IMR-90 (cell line): ENCODE measurements at regions not wholly inside any gene's neighbourhood (a gene's known extent, or its start where the extent isn't known, plus 50 kb on each side); places are given as distances from the start of the nearest gene placed in this dataset.

Source experiments
- ATAC-seq: fragments of 200-7000 bp; cut with Tn5 transposase; 2 replicates; pipeline ENCODE4 v1.9.1; 2020; ENCODE audit warnings: low read depth, mild to moderate bottlenecking, moderate library complexity
- BruUV-seq: library from RNA; stranded (reverse); fragments of 400-500 nt; replicated peaks from 2 replicates; lab custom pipeline; 2021; lab: Mats Ljungman, UMichigan
- CTCF ChIA-PET: fragments of 300-600 bp; formaldehyde crosslinking; extraction: SDS; loops from one replicate; lab custom pipeline; 2021; ENCODE audit warnings: antibody characterized with exemption; lab: Yijun Ruan, JAX
- POLR2A ChIA-PET: fragments of 300-600 bp; sonication (Branson Sonifier 250); formaldehyde crosslinking; loops from one replicate; lab custom pipeline; 2022; ENCODE audit warnings: antibody characterized with exemption; ENCODE audit not compliant: unreplicated experiment; lab: Charles Lee
- DNase-seq: peaks from one replicate; pipeline ENCODE4 v3.0.0; 2013
- H2AFZ ChIP-seq: replicated peaks from 2 replicates; pipeline ENCODE3; 2013; ENCODE audit warnings: low read length, mild to moderate bottlenecking; ENCODE audit not compliant: poor library complexity
- H2AK5ac ChIP-seq: 2 replicates; pipeline ENCODE4 v1.6.1; 2013; ENCODE audit warnings: low read depth, low read length, inconsistent platforms
- H2AK9ac ChIP-seq: replicated peaks from 2 replicates; pipeline ENCODE3; 2013; ENCODE audit warnings: mild to moderate bottlenecking, low read depth, low read length, moderate library complexity; ENCODE audit not compliant: poor library complexity
- H2BK120ac ChIP-seq: 2 replicates; pipeline ENCODE4 v1.6.1; 2013; ENCODE audit warnings: low read depth, low read length, inconsistent platforms
- H2BK15ac ChIP-seq: 3 replicates; pipeline ENCODE4 v1.6.1; 2013; ENCODE audit warnings: low read depth, low read length, inconsistent platforms
- H2BK20ac ChIP-seq: 2 replicates; pipeline ENCODE4 v1.6.1; 2013; ENCODE audit warnings: low read depth, mild to moderate bottlenecking, inconsistent platforms, low read length, moderate library complexity
- H2BK5ac ChIP-seq: 2 replicates; pipeline ENCODE4 v1.6.1; 2013; ENCODE audit warnings: mild to moderate bottlenecking, low read depth, low read length, inconsistent platforms; ENCODE audit not compliant: poor library complexity, severe bottlenecking
- H3K14ac ChIP-seq: replicated peaks from 2 replicates; pipeline ENCODE4 v1.6.1; 2013; ENCODE audit warnings: low read depth, low read length, inconsistent platforms
- H3K18ac ChIP-seq: 2 replicates; pipeline ENCODE4 v1.6.1; 2013; ENCODE audit warnings: low read depth, low read length, control low read depth
- H3K23ac ChIP-seq: 2 replicates; pipeline ENCODE4 v1.6.1; 2013; ENCODE audit warnings: low read depth, low read length, inconsistent platforms
- H3K27ac ChIP-seq: 2 replicates; pipeline ENCODE4 v1.5.1; 2013; ENCODE audit warnings: mild to moderate bottlenecking, control low read depth, low read length; ENCODE audit not compliant: insufficient read depth
- H3K27me3 ChIP-seq: 2 replicates; pipeline ENCODE4 v1.6.1; 2013; ENCODE audit warnings: low read length; ENCODE audit not compliant: control insufficient read depth, insufficient read depth
- H3K36me3 ChIP-seq: 2 replicates; pipeline ENCODE4 v1.6.1; 2013; ENCODE audit warnings: low read length, mixed read lengths; ENCODE audit not compliant: control insufficient read depth, insufficient read depth
- H3K4ac ChIP-seq: 2 replicates; pipeline ENCODE4 v1.6.1; 2013; ENCODE audit warnings: low read depth, low read length, inconsistent platforms
- H3K4me1 ChIP-seq: 2 replicates; pipeline ENCODE4 v1.6.1; 2013; ENCODE audit warnings: low read length, mixed read lengths; ENCODE audit not compliant: control insufficient read depth, insufficient read depth
- H3K4me2 ChIP-seq: 2 replicates; pipeline ENCODE4 v1.6.1; 2013; ENCODE audit warnings: low read depth, mild to moderate bottlenecking, control low read depth, low read length, moderate library complexity
- H3K4me3 ChIP-seq: 2 replicates; pipeline ENCODE4 v1.5.1; 2013; ENCODE audit warnings: low read depth, mild to moderate bottlenecking, control low read depth, low read length, moderate library complexity; ENCODE audit not compliant: insufficient read depth
- H3K56ac ChIP-seq: 2 replicates; pipeline ENCODE4 v1.6.1; 2013; ENCODE audit warnings: low read length, inconsistent platforms; ENCODE audit not compliant: insufficient read depth; ENCODE audit errors: extremely low read depth
- H3K79me1 ChIP-seq, 2 experiments: 2 replicates each; pipeline ENCODE4 v1.6.1; 2013; ENCODE audit warnings: low read length in 2 of 2, inconsistent platforms in 1 of 2, low read depth in 1 of 2
- H3K9ac ChIP-seq: 2 replicates; pipeline ENCODE4 v1.6.1; 2013; ENCODE audit warnings: low read depth, low read length, control low read depth
- H3K9me1 ChIP-seq: 2 replicates; pipeline ENCODE4 v1.6.1; 2013; ENCODE audit warnings: low read length, inconsistent platforms; ENCODE audit not compliant: insufficient read depth
- H3K9me3 ChIP-seq: 2 replicates; pipeline ENCODE4 v1.6.1; 2013; ENCODE audit warnings: low read length; ENCODE audit not compliant: control insufficient read depth, insufficient read depth
- H4K20me1 ChIP-seq: 2 replicates; pipeline ENCODE4 v1.6.1; 2013; ENCODE audit warnings: low read length, inconsistent platforms; ENCODE audit not compliant: insufficient read depth
- H4K5ac ChIP-seq: 2 replicates; pipeline ENCODE4 v1.6.1; 2013; ENCODE audit warnings: mild to moderate bottlenecking, low read depth, low read length, control low read depth
- H4K8ac ChIP-seq, 2 experiments: 2 replicates each; pipeline ENCODE4 v1.6.1; 2013; ENCODE audit warnings: low read depth in 2 of 2, low read length in 2 of 2, control low read depth in 1 of 2, inconsistent platforms in 1 of 2
- H4K91ac ChIP-seq: 2 replicates; pipeline ENCODE4 v1.6.1; 2013; ENCODE audit warnings: low read depth, low read length, inconsistent platforms; ENCODE audit not compliant: insufficient read depth
- BHLHE40 ChIP-seq: fragments of 150-350 bp; IDR thresholded peaks from 2 replicates; pipeline ENCODE4 v1.6.1; 2016; ENCODE audit warnings: mild to moderate bottlenecking, low read depth, low read length
- CEBPB ChIP-seq: IDR thresholded peaks from 2 replicates; pipeline ENCODE4 v1.6.1; 2012; ENCODE audit warnings: low read depth, low read length, improper control_type of control experiment
- CHD1 ChIP-seq: IDR thresholded peaks from 2 replicates; pipeline ENCODE4 v1.6.1; 2012; ENCODE audit warnings: low read depth, low read length, improper control_type of control experiment
- FOS ChIP-seq: fragments of 150-350 bp; IDR thresholded peaks from 2 replicates; pipeline ENCODE4 v1.6.1; 2016; ENCODE audit warnings: low read depth, low read length
- MAFK ChIP-seq: IDR thresholded peaks from 2 replicates; pipeline ENCODE4 v1.6.1; 2012; ENCODE audit warnings: low read depth, low read length, improper control_type of control experiment
- MAZ ChIP-seq: IDR thresholded peaks from 2 replicates; pipeline ENCODE4 v1.6.1; 2012; ENCODE audit warnings: low read depth, mild to moderate bottlenecking, low read length, improper control_type of control experiment, moderate library complexity, borderline replicate concordance
- MXI1 ChIP-seq: IDR thresholded peaks from 2 replicates; pipeline ENCODE4 v1.6.1; 2012; ENCODE audit warnings: low read depth, mild to moderate bottlenecking, low read length, moderate library complexity, borderline replicate concordance
- NFE2L2 ChIP-seq: fragments of 150-350 bp; IDR thresholded peaks from 2 replicates; pipeline ENCODE4 v1.6.1; 2016; ENCODE audit warnings: low read depth, mild to moderate bottlenecking, low read length
- POLR2A ChIP-seq: IDR thresholded peaks from 2 replicates; pipeline ENCODE4 v1.6.1; 2012; ENCODE audit warnings: mild to moderate bottlenecking, low read depth, low read length
- RAD21 ChIP-seq: IDR thresholded peaks from 2 replicates; pipeline ENCODE4 v1.6.1; 2012; ENCODE audit warnings: low read length, improper control_type of control experiment
- RCOR1 ChIP-seq: IDR thresholded peaks from 2 replicates; pipeline ENCODE4 v1.6.1; 2012; ENCODE audit warnings: mild to moderate bottlenecking, low read length, improper control_type of control experiment; ENCODE audit not compliant: insufficient replicate concordance
- RFX5 ChIP-seq: IDR thresholded peaks from 2 replicates; pipeline ENCODE4 v1.8.0; 2012; ENCODE audit warnings: low read depth, mild to moderate bottlenecking, low read length, moderate library complexity
- SMC3 ChIP-seq: fragments of 150-350 bp; IDR thresholded peaks from 2 replicates; pipeline ENCODE4 v1.6.1; 2016; ENCODE audit warnings: low read depth, mild to moderate bottlenecking, antibody characterized with exemption, low read length, moderate library complexity
- USF2 ChIP-seq: fragments of 150-350 bp; IDR thresholded peaks from 2 replicates; pipeline ENCODE4 v1.6.1; 2017; ENCODE audit warnings: mild to moderate bottlenecking, antibody characterized with exemption, low read length, low read depth
- WGBS, 2 experiments: methylation state at CpG; one replicate each; pipeline versions ENCODE4 v1.1.5 to v1.1.7; 2013; ENCODE audit warnings: missing lambda C conversion rate in 2 of 2; ENCODE audit not compliant: insufficient read length in 1 of 2; ENCODE audit errors: extremely low coverage in 2 of 2; 5-methylcytosine and 5-hydroxymethylcytosine counted together
- dilution Hi-C: fragments of 300-500 bp; cut with HindIII; formaldehyde crosslinking; loops from one replicate; pipeline ENCODE4 v1.14.3; 2018; ENCODE audit warnings: low sequenced_read_pairs; ENCODE audit not compliant: unreplicated experiment
- in situ Hi-C: fragments of 300-500 bp; cut with MboI; formaldehyde crosslinking; loops from 3 replicates; pipeline ENCODE4 v1.14.3; 2019; ENCODE audit warnings: low sequenced_read_pairs, inconsistent platforms, mixed read lengths
- intact Hi-C: fragments of 100-400 bp; cut with micrococcal nuclease; formaldehyde crosslinking; loops from 2 replicates; pipeline ENCODE4 v1.10.0; 2022
- TF ChIP-seq, protein P1 (sequence below): conservative IDR thresholded peaks from 2 replicates; pipeline ENCODE4 v1.5.1; 2012; ENCODE audit warnings: mild to moderate bottlenecking, low read depth, low read length, improper control_type of control experiment
- TF ChIP-seq, protein P2 (sequence below): fragments of 150-350 bp; IDR thresholded peaks from 2 replicates; pipeline ENCODE4 v1.6.1; 2016; ENCODE audit warnings: low read depth, mild to moderate bottlenecking, low read length, moderate library complexity, borderline replicate concordance

DNA sequence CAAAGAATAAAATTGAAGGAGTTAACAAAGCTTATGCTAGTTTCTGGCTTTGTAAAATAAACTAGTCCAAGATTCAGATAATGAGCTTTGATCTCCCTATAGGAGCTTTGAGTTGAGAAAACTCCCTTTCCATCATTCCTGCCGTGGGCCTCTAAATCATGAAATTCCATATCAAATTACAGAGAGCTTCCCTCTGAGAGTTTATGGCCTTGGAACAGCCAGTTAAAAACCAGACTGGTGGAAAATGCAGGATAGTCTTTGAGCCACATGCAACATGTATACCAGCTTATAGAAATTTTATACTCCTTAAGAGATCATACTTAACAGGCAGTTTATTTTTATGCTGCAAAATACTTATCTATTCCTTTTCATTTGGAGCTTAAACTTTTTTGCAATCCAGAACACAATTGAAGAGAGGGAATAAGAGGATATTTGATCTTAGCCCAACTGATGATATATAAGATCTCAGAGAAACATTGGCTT lies 175.8 kb upstream of the ATP2B1 start:
- no TSS peak for BruUV-seq
- no peaks in the 10 kb centered on the region for H4K20me1 ChIP-seq
- H2BK20ac ChIP-seq: no peak overlapping the region
- intact Hi-C loops (no loop called here), dilution Hi-C loops (no loop called here), in situ Hi-C loops (no loop called here)
- H2BK15ac ChIP-seq: no peak overlapping the region
- H3K27ac ChIP-seq: no peak overlapping the region
- no peak overlapping the region for H3K14ac ChIP-seq
- H3K9ac ChIP-seq: no peak overlapping the region
- H3K56ac ChIP-seq: no peak overlapping the region
- no peak overlapping the region for H3K4me3 ChIP-seq
- peaks cover 4% of the 10 kb centered on the region for H3K4me1 ChIP-seq
- WGBS, 2 experiments: no CpG with 5 or more reads among the region's 1 CpG
- no peaks in the 10 kb centered on the region for H3K9me3 ChIP-seq
- no peak overlapping the region for H2AFZ ChIP-seq
- TF ChIP-seq RFX5 (no peak), POLR2A (no peak), FOS (no peak), MAZ (no peak), NFE2L2 (no peak), BHLHE40 (no peak), MXI1 (no peak), USF2 (no peak), MAFK (no peak), CEBPB (no peak), RAD21 (no peak), CHD1 (no peak), SMC3 (no peak), RCOR1 (no peak)
- TF ChIP-seq, protein P1, sequence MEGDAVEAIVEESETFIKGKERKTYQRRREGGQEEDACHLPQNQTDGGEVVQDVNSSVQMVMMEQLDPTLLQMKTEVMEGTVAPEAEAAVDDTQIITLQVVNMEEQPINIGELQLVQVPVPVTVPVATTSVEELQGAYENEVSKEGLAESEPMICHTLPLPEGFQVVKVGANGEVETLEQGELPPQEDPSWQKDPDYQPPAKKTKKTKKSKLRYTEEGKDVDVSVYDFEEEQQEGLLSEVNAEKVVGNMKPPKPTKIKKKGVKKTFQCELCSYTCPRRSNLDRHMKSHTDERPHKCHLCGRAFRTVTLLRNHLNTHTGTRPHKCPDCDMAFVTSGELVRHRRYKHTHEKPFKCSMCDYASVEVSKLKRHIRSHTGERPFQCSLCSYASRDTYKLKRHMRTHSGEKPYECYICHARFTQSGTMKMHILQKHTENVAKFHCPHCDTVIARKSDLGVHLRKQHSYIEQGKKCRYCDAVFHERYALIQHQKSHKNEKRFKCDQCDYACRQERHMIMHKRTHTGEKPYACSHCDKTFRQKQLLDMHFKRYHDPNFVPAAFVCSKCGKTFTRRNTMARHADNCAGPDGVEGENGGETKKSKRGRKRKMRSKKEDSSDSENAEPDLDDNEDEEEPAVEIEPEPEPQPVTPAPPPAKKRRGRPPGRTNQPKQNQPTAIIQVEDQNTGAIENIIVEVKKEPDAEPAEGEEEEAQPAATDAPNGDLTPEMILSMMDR: no peak
- TF ChIP-seq, protein P2, sequence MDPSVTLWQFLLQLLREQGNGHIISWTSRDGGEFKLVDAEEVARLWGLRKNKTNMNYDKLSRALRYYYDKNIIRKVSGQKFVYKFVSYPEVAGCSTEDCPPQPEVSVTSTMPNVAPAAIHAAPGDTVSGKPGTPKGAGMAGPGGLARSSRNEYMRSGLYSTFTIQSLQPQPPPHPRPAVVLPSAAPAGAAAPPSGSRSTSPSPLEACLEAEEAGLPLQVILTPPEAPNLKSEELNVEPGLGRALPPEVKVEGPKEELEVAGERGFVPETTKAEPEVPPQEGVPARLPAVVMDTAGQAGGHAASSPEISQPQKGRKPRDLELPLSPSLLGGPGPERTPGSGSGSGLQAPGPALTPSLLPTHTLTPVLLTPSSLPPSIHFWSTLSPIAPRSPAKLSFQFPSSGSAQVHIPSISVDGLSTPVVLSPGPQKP: no peak
- 0 out of 2 replicates have a peak, but pooled peaks cover 3% of the 10 kb centered on the region for H3K9me1 ChIP-seq
- no peak overlapping the region for H4K8ac ChIP-seq
- H3K4ac ChIP-seq: no peak overlapping the region
- peak overlapping the region; percentile 5; the same call in 1 of the 2 replicates for H3K18ac ChIP-seq
- H2AK5ac ChIP-seq: no peak overlapping the region
- no peak overlapping the region for H3K4me2 ChIP-seq
- H3K36me3 ChIP-seq: no peaks in the 10 kb centered on the region
- no peak overlapping the region for H2AK9ac ChIP-seq
- DNase-seq (peak; percentile 11), ATAC-seq (0 out of 2 replicates have a peak, but pooled peaks have one; percentile 21)
- H3K27me3 ChIP-seq: no peaks in the 10 kb centered on the region
- ChIA-PET CTCF (interaction anchor here (0.5 to 0.6 kb wide), 2 partner anchors 14 to 133 kb away, joined by 3 read pairs; no protein-coding TSS in a partner anchor), POLR2A (no interaction called here)
- H2BK120ac ChIP-seq: no peak overlapping the region
- no peak overlapping the region for H4K5ac ChIP-seq
- H4K91ac ChIP-seq: no peak overlapping the region
- no peak overlapping the region for H2BK5ac ChIP-seq
- H3K23ac ChIP-seq: no peak overlapping the region
- no peaks in the 10 kb centered on the region for H3K79me1 ChIP-seq
